ENCODE measurements at regions not wholly inside any gene's neighbourhood (a gene's known extent, or its start where the extent isn't known, plus 50 kb on each side); places are given as distances from the start of the nearest gene placed in this dataset.
"Not testable (repeated sequence)": the region's sequence is repeated elsewhere in the genome, so short reads cannot be mapped to it uniquely, and the experiment has no call there.

DNA sequence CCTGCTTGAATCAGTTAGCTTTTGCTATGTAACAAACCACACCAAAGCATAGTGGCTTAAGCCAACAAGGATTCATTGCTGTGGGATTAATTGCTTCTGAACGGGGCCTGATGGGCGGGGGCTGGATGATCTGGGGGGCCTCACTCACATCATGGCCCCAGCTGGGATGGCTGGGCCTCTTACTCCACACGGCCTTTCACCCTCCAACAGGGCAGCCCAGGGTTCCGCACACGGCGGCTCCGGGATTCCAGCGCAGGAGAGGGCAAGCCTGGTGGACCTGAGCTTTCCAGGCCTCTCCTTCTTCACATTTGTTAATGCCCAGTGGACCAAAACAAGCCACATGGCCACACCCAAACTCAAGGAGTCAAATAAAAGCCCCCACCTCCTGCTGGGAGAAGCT is 86.3 kb upstream of the PHLPP1 start:
- DNase-seq: no peak

GRCh38 chr18:62631173-62631572 is 84.2 kb upstream of the PHLPP1 start:
- DNase-seq: no peak

DNA sequence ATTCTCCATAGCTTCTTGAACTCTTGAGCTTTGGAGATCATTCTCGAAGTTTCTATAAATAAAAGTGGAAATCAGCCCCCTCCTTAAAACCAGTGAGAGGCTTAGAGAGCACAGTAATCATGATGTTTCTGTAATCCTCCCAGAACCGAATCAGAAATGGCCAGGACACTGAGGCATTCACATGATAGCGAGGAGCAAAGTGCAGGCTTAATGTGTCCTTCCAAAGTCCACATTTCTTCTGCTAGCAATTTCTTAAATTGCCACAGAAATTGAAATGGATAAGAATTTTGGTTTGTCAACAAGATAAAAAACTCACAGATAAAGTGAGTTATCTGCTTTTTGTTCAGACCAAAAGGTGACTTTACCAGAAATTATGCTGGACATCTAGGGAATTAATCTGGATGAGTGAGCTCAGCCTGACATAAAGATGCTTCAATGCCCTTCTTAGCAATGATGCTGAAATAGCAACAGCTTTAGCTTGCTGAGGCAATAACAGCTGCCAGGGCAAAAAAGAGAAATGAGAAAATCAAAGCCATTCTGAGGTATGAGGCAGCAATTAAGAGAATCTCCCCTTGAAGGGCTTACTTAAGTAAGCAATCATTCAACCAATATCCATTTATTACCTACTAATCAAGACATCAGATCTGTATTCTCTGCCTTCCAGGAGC is 82.4 kb upstream of the PHLPP1 start:
- DNase-seq: no peak

DNA sequence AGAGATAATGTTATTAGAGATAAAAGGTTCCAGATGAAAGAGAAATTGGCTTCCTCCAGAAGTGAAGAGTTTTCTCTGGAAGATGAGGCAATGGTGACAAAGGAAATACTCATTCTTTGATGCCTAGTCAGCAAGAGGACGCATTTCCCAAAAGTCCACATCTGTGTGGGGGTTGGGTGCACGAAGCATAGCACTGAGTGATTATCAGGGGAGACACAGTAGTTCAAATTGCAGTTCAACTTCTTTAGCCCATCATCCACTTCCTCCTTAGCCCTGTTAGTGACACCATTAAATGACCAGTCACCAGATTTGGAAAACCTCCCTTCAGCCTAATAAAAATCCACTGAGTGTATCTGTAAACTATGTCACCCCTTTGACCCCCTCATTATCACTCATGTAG is 80.9 kb upstream of the PHLPP1 start:
- no peak for DNase-seq

DNA sequence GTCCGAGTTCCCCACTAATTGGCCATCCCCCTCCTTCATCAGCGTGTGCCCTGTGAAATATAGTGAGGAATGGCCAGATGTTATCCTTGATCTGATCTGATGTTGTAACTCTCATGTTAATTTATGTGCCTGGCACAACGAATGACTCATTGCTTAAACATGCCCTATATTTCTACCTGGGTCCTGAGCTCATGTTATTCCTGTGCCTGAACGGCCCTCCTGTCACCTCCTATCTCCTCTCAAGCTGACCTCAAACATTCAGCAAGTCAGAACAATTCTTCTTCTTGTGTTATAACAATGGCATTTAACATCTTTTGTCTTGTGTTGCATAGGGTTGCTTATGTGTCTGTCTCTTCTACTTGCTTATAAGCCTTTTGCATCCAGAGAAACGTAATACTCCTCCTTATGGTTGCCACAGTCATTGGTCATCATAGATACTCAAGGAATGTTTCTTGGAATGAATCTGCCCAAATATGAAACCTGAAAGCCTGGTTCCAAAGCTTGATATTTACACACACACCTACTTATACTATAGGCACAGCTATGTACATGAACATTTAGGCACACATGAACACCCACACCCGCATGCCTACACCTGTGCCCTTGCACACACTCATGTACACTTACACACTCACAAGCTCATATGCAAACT is 80.2 kb upstream of the PHLPP1 start:
- DNase-seq: no peak

DNA sequence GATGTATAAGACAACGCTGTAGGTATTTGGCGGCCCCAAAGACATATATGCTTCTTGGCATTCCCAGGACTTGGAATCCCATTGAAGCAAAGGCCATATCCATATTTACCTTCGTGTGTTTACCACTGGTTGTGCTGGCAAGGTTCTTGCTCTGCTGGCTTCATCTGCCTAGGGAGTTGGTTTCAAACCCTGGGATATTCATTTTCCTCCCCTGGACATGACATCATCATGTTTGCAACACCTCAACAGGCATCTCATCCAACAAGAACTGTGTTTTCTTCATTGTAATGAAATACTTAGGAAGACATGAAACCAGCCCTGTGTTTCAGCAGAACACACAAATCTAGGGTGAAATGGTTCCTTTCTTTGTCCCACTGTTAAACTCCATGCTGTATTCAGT is 77.9 kb upstream of the PHLPP1 start:
- DNase-seq: no peak

DNA sequence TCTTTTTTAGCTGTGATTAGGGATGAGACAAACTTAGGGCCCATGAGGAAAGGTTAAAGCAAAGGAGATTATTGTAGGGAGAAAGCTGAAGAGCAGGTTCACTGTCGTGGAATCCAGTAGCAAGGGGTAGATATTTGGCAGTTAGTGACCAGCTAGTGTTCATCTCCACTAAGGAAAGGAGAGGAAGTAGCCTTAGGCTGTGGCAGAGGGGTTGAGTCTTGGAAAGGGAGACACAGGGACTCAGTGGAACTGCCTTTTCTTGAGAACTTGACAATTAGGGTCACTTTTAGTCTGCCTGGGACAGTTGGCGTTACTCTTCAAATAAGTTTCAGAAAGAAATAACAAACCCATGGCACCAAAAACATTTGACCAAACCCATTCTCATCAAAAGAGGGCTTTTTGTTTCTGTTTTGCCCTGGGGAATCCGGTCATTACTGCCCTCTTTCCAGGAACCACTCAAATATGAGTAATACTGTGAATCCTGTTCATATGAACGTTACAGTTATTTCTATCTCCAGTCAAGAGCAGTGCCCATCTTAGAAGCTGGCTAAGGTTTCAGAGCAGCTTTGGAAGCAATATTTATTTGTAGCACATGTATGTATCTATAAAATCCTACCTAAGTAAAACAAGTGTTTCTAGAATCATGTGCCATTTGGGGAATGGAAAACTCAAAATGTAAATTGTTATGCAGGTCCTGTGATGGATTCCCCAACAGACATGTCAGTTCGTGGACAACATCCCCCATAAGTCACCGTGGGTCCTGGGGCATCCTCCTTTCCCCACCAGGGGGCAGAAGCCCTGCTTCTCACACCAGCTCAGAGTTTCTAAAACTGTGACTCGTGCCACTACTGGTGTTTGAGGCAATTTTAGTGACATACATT is 77.3 kb upstream of the PHLPP1 start:
- DNase-seq: peak; percentile 86

- no peak for DNase-seq
Observed at GRCh38 chr18:62643181-62643580, 72.2 kb upstream of the PHLPP1 start.

DNA sequence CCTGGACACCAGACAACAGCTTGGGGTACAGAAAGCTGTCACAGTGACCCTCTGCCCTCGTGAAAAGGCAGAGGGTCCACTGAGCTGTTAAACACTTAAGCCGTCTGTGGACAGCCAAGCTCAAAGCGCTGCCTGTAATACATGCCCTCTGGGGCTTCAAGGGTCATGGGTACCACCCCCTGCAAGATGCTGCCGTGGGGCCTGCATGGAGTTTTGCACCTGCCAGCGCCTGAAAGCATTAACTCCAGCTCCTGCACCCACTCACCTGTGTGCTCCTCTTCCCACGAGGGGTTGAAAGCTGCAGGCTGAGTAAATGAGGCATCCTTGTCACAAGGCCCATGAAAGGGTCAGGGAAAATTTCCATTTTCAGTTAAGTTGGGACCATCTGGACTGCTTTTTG is 70.6 kb upstream of the PHLPP1 start:
- DNase-seq: no peak

DNA sequence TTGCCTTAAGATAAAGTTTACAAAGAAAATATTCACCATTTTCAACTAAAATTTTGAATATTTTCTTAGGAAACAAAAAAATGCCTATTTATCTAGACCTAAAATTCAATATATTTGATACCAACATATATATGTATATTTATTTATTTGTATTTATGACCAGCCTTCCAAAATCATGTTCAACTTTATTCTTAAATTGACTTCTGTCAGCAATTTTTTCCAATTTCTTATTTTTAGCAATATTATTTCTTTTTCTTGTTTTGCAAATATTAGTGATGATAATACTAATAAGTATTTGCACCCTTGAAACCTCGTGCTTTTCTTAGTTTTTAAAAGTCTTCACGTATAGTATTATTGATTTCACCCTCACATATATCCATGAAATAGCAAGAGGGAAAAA is 68.2 kb upstream of the PHLPP1 start:
- DNase-seq: no peak

- no peak for DNase-seq
Observed at GRCh38 chr18:62648045-62648678, 67.2 kb upstream of the PHLPP1 start.

DNA sequence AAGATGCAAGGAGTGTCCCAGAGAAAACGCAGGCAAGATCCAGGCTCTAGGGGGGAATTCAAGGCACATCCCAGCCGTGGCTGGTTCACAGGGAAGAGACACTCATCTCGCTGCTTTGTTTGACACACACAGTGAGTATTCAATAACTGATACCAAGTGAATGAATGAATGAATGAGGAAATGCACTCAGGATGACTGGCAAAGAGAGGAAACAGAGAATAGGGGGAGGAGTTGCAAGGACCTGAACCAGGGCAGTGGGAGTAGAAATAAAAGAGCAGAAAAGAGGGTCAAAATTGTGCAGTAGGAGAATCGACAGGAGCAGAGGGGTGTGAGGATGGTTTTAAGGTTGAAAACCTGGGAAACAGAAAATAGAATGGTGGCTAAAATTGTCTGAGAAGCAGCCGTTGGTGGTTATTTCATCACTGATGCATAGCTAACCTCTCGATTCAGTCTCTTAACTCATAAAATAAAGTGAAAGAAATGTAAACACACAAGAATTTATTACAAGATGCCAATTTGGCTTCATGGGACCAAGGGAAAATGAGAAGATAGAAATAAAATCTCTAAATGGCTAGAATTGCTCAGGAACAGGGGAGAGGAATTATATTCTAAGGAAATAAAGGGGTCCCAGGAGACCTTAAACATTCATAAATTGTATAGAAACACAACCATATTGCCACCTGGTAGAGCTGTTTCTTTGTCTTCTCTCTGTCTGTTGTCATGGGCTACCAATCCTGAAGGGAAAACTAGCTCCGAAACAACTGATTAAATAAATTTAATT is 63.9 kb upstream of the PHLPP1 start:
- DNase-seq: no peak

DNA sequence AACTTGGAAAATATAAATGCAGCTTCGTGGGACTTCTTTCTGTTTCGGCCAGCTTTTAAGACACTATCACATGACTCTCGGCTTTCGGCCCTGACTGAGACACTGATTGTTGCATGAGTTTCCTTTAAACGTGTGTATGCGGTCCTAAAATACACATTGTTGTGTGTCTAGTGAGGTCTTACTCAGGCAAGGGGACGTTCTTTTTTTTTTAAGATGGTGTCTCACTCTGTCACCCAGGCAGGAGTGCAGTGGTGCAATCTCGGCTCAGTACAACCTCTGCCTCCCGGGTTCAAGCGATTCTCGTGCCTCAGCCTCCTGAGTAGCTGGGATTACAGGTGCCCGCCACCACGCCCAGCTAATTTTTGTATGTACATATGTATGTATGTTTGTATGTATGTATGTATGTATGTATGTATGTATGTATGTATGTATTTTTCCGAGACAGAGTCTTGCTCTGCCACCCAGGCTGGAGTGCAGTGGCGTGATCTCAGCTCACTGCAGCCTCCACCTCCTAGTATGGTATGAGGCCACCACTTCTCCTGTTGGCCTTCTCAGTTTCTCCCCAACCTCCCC is 63.2 kb upstream of the PHLPP1 start:
- DNase-seq: not testable (repeated sequence)

GRCh38 chr18:62655520-62656219 is 59.7 kb upstream of the PHLPP1 start:
- no peak for DNase-seq

DNA sequence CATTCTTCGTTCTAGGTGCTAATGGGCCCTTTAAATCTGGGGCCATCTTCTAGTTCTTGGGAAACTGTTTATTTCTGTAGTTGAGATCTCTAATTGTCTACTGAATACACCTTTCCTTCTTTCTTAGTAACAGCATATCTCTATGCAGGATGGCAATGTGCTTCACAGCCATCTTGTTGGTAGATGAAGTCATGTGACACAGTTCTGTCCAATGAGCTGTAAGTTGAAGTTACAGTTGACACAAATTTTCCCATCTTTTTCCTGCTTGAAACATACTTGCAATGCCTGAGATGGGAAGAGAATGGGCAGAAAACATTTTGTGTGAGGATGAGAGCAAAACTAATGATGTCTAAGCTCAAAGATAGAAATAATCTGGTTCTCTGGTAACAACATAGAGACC is 57.3 kb upstream of the PHLPP1 start:
- no peak for DNase-seq

DNA sequence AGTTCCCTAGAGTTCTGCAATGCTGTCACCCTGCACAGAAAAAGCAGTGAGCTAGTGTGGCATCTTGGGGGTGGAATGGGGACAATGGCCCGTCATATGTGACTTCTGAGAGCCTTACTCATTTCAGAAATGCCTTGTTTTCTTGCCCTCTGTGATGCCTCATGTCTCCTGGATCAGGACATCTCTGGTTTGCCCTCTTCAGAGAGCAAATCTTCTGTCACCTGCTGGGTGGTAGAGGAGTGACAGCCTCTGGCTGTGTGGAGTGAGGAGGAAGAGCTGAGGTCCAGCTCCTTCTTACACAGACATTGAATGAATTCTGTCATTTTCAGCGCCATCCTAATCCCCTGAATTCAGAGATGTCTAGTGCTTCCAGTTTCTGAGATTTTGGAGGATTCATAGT is 55.6 kb upstream of the PHLPP1 start:
- DNase-seq: no peak

GRCh38 chr18:62660691-62661090 is 54.6 kb upstream of the PHLPP1 start:
- no peak for DNase-seq

DNA sequence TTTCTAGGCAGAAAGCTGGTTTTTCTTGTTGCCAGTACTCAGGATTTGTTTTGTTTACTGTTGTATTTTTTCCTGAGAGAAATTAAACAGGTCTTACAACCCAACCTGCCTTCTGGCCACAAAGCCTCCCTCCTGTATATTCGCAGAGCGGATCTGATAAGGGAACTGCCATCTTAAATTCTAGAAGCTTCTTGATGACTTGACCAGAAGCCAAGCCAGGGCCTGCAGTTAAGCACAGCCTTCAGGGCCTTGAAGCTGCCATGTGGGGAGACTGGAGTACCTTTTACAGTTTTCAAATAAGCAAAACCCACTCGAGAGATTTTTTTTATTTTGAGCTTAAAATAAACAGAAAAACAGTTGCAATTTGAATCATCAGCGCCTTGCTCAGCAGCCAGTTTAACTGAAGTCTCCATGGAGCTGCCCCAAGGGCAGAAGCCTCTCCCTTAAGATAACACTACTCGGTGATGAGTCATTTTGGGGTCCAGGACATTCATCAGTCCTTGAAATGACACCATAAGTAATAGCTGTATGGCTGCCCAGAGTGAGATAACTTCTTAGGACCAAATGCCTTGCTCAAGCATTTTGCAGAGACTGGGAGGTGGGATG is 51.5 kb upstream of the PHLPP1 start:
- peak; percentile 51 for DNase-seq

DNA sequence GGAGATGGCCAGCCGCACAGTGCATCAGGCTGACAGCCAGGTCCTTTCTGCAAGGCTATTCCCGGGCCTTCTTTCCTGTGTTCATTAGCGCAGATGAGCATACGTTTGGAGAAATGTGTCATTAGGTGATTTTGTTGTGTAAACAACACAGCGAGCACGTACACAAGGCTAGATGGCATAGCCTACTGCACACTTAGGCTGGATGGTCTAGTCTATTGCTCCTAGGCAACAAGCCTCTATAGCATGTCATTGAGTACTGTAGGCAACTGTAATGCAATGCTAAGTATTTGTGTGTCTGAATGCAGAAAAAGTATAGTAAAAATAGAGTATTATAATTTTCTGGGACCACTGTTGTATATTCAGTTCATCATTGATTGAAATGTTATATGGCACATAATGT is 50.9 kb upstream of the PHLPP1 start:
- no peak for DNase-seq

DNA sequence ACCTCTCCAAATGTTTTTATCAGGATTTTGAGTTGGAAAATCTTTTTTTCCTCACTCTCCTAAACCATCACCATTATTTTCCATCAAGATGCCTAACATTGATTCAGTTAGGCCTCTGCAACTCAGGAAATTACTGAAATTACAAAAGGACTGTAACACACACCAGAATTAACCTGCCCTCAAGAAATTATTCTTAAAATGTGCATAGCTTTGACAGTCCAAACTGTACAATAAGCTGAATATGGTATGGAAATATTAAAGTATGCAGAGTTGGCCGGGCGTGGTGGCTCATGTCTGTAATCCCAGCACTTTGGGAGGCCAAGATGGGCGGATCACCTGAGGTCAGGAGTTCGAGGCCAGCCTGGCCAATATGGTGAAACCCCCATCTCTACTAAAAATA is 50.2 kb upstream of the PHLPP1 start:
- no peak for DNase-seq

All from activated CD4-positive, alpha-beta T cell treated with anti-CD3 and anti-CD28 coated beads, Interleukin-2, Interleukin-6, amounts not matched to agents 100 ng/mL and 50 ng/mL, durations not matched to agents 16 hours and 8 hours (primary cell).